ENCODE measurements at regions not wholly inside any gene's neighbourhood (a gene's known extent, or its start where the extent isn't known, plus 50 kb on each side); places are given as distances from the start of the nearest gene placed in this dataset.

DNA sequence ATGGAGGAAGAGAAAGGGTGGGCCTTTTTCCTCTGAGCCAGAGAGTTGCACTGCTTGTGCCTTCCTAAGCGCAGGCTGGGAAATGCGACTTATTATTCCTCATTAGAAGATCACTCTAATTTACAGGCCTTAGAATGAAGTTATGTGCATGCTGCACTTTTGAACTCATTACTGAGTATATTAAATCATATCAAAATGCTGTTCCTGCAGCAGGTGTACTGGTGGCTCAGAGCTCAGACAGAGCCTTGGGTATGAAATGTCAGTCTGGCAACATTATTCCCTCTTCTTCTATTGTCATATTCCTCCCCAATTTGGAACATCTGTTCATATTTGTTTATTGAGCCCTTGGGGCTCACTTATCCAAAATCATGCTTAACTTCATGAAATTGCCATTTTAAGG is 85.5 kb downstream of the ADCYAP1 start:
- H3K27me3 ChIP-seq (ENCODE audit: control insufficient read depth in 2 of 2, insufficient read depth in 1 of 2, low read length in 1 of 2), result no peaks in the 10 kb centered on the region
- 93% methylated on average over 2 of the region's 2 CpGs for WGBS
- no peaks in the 10 kb centered on the region for H3K36me3 ChIP-seq (ENCODE audit: control insufficient read depth in 2 of 2, insufficient read depth in 2 of 2, low read length in 1 of 2)
- H3K4me3 ChIP-seq (ENCODE audit: low read length in 2 of 2), result no peak overlapping the region
- H3K4me1 ChIP-seq (ENCODE audit: control insufficient read depth in 2 of 2, insufficient read depth in 2 of 2, low read length in 2 of 2), result no peaks in the 10 kb centered on the region
- H3K27ac ChIP-seq (ENCODE audit: low read depth in 1 of 2, low read length in 1 of 2), result no peak overlapping the region
- DNase-seq (ENCODE audit: low read depth in 6 of 9, low spot score in 9 of 9), result no peak
- H3K9me3 ChIP-seq (ENCODE audit: control insufficient read depth in 2 of 2, insufficient read depth in 1 of 2, low read length in 1 of 2), result no peaks in the 10 kb centered on the region

GRCh38 chr18:991441-991840 is 86.8 kb downstream of the ADCYAP1 start:
- WGBS, result 85% methylated on average over 2 of the region's 2 CpGs
- H3K27ac ChIP-seq (ENCODE audit: low read depth in 1 of 2, low read length in 1 of 2), result no peak overlapping the region
- no peak overlapping the region for H3K4me3 ChIP-seq (ENCODE audit: low read length in 2 of 2)
- H3K9me3 ChIP-seq (ENCODE audit: control insufficient read depth in 2 of 2, insufficient read depth in 1 of 2, low read length in 1 of 2), result no peaks in the 10 kb centered on the region
- DNase-seq (ENCODE audit: low read depth in 6 of 9, low spot score in 9 of 9), result no peak
- H3K36me3 ChIP-seq (ENCODE audit: control insufficient read depth in 2 of 2, insufficient read depth in 2 of 2, low read length in 1 of 2), result no peaks in the 10 kb centered on the region
- no peaks in the 10 kb centered on the region for H3K27me3 ChIP-seq (ENCODE audit: control insufficient read depth in 2 of 2, insufficient read depth in 1 of 2, low read length in 1 of 2)
- H3K4me1 ChIP-seq (ENCODE audit: control insufficient read depth in 2 of 2, insufficient read depth in 2 of 2, low read length in 2 of 2), result no peaks in the 10 kb centered on the region

GRCh38 chr18:993560-993959 is 88.9 kb downstream of the ADCYAP1 start:
- WGBS, result 86% methylated on average over 3 of the region's 3 CpGs
- Histone ChIP-seq H3K36me3 (ENCODE audit: control insufficient read depth in 2 of 2, insufficient read depth in 2 of 2, low read length in 1 of 2) (no peaks in the 10 kb centered on the region), H3K4me1 (ENCODE audit: control insufficient read depth in 2 of 2, insufficient read depth in 2 of 2, low read length in 2 of 2) (no peaks in the 10 kb centered on the region), H3K9me3 (ENCODE audit: control insufficient read depth in 2 of 2, insufficient read depth in 1 of 2, low read length in 1 of 2) (no peaks in the 10 kb centered on the region), H3K4me3 (ENCODE audit: low read length in 2 of 2) (no peak overlapping the region), H3K27me3 (ENCODE audit: control insufficient read depth in 2 of 2, insufficient read depth in 1 of 2, low read length in 1 of 2) (no peaks in the 10 kb centered on the region), H3K27ac (ENCODE audit: low read depth in 1 of 2, low read length in 1 of 2) (no peak overlapping the region)
- DNase-seq (ENCODE audit: low read depth in 6 of 9, low spot score in 9 of 9), result no peak

DNA sequence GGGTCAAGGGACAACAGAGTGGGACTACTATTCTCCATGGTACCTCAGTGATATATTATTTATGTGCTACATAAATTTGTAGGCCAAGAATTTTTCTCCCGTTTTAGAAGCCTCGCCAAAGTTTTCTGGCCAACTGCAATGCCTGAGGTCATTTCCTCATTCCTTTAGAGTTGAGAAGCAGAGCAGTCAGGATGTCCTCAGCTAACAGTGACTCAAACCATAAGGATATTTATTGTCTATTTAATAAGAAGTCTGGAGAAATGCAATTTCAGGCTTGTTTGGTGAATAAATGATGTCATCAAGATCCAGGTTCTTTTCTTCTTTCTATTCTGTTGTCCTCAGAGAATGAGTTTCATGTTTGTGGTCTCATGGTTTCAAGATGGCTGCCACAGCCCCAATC is 91.0 kb downstream of the ADCYAP1 start:
- Histone ChIP-seq H3K4me1 (ENCODE audit: control insufficient read depth in 2 of 2, insufficient read depth in 2 of 2, low read length in 2 of 2) (no peaks in the 10 kb centered on the region), H3K27me3 (ENCODE audit: control insufficient read depth in 2 of 2, insufficient read depth in 1 of 2, low read length in 1 of 2) (no peaks in the 10 kb centered on the region), H3K27ac (ENCODE audit: low read depth in 1 of 2, low read length in 1 of 2) (no peak overlapping the region), H3K36me3 (ENCODE audit: control insufficient read depth in 2 of 2, insufficient read depth in 2 of 2, low read length in 1 of 2) (no peaks in the 10 kb centered on the region), H3K9me3 (ENCODE audit: control insufficient read depth in 2 of 2, insufficient read depth in 1 of 2, low read length in 1 of 2) (no peaks in the 10 kb centered on the region), H3K4me3 (ENCODE audit: low read length in 2 of 2) (no peak overlapping the region)
- no peak for DNase-seq (ENCODE audit: low read depth in 6 of 9, low spot score in 9 of 9)
- WGBS, result 96% methylated on average over 2 of the region's 2 CpGs

- Histone ChIP-seq H3K4me3 (ENCODE audit: low read length in 2 of 2) (no peak overlapping the region), H3K9me3 (ENCODE audit: control insufficient read depth in 2 of 2, insufficient read depth in 1 of 2, low read length in 1 of 2) (no peaks in the 10 kb centered on the region), H3K4me1 (ENCODE audit: control insufficient read depth in 2 of 2, insufficient read depth in 2 of 2, low read length in 2 of 2) (no peaks in the 10 kb centered on the region), H3K36me3 (ENCODE audit: control insufficient read depth in 2 of 2, insufficient read depth in 2 of 2, low read length in 1 of 2) (no peaks in the 10 kb centered on the region), H3K27ac (ENCODE audit: low read depth in 1 of 2, low read length in 1 of 2) (no peak overlapping the region), H3K27me3 (ENCODE audit: control insufficient read depth in 2 of 2, insufficient read depth in 1 of 2, low read length in 1 of 2) (no peaks in the 10 kb centered on the region)
- 97% methylated on average over 1 of the region's 1 CpG for WGBS
- no peak for DNase-seq (ENCODE audit: low read depth in 6 of 9, low spot score in 9 of 9)
Observed at GRCh38 chr18:997499-997898, 92.8 kb downstream of the ADCYAP1 start.

GRCh38 chr18:998936-999335 is 94.3 kb downstream of the ADCYAP1 start:
- Histone ChIP-seq H3K4me1 (ENCODE audit: control insufficient read depth in 2 of 2, insufficient read depth in 2 of 2, low read length in 2 of 2) (no peaks in the 10 kb centered on the region), H3K36me3 (ENCODE audit: control insufficient read depth in 2 of 2, insufficient read depth in 2 of 2, low read length in 1 of 2) (no peaks in the 10 kb centered on the region), H3K9me3 (ENCODE audit: control insufficient read depth in 2 of 2, insufficient read depth in 1 of 2, low read length in 1 of 2) (no peaks in the 10 kb centered on the region), H3K27me3 (ENCODE audit: control insufficient read depth in 2 of 2, insufficient read depth in 1 of 2, low read length in 1 of 2) (no peaks in the 10 kb centered on the region), H3K27ac (ENCODE audit: low read depth in 1 of 2, low read length in 1 of 2) (no peak overlapping the region), H3K4me3 (ENCODE audit: low read length in 2 of 2) (no peak overlapping the region)
- no peak for DNase-seq (ENCODE audit: low read depth in 6 of 9, low spot score in 9 of 9)
- 83% methylated on average over 5 of the region's 5 CpGs for WGBS

DNA sequence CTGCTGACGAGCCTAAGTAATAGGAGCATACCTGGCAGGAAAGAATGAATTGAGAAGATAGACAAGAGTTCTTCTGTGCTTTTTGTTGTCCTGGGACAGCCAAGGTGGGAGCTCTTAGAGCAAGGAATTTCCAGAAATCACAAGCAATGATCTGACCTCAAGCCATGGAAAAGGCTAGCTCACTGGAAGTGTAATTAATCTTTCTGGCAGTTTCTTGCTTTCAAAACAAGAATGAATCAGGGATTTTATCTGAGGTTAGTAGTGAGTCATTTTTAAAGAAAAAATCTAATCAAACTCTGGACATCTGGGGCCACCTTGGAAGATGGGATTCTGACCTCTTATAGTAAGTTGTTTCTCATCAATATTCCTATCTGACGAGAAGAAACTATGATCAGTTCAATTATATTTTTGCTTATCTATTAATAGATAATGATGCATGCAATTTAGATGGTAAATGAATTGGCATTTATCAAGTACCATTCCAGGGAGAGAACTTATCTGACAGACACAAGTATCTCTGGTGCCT is 98.0 kb downstream of the ADCYAP1 start:
- WGBS, result 72% methylated on average over 2 of the region's 2 CpGs
- no peak overlapping the region for H3K27ac ChIP-seq (ENCODE audit: low read depth in 1 of 2, low read length in 1 of 2)
- H3K36me3 ChIP-seq (ENCODE audit: control insufficient read depth in 2 of 2, insufficient read depth in 2 of 2, low read length in 1 of 2), result no peaks in the 10 kb centered on the region
- H3K4me1 ChIP-seq (ENCODE audit: control insufficient read depth in 2 of 2, insufficient read depth in 2 of 2, low read length in 2 of 2), result no peaks in the 10 kb centered on the region
- no peak for DNase-seq (ENCODE audit: low read depth in 6 of 9, low spot score in 9 of 9)
- no peaks in the 10 kb centered on the region for H3K27me3 ChIP-seq (ENCODE audit: control insufficient read depth in 2 of 2, insufficient read depth in 1 of 2, low read length in 1 of 2)
- no peaks in the 10 kb centered on the region for H3K9me3 ChIP-seq (ENCODE audit: control insufficient read depth in 2 of 2, insufficient read depth in 1 of 2, low read length in 1 of 2)
- H3K4me3 ChIP-seq (ENCODE audit: low read length in 2 of 2), result no peak overlapping the region

- Histone ChIP-seq H3K4me3 (ENCODE audit: low read length in 2 of 2) (no peak overlapping the region), H3K9me3 (ENCODE audit: control insufficient read depth in 2 of 2, insufficient read depth in 1 of 2, low read length in 1 of 2) (no peaks in the 10 kb centered on the region), H3K4me1 (ENCODE audit: control insufficient read depth in 2 of 2, insufficient read depth in 2 of 2, low read length in 2 of 2) (no peaks in the 10 kb centered on the region), H3K27me3 (ENCODE audit: control insufficient read depth in 2 of 2, insufficient read depth in 1 of 2, low read length in 1 of 2) (no peaks in the 10 kb centered on the region), H3K27ac (ENCODE audit: low read depth in 1 of 2, low read length in 1 of 2) (no peak overlapping the region), H3K36me3 (ENCODE audit: control insufficient read depth in 2 of 2, insufficient read depth in 2 of 2, low read length in 1 of 2) (no peaks in the 10 kb centered on the region)
- 98% methylated on average over 1 of the region's 1 CpG for WGBS
- DNase-seq (ENCODE audit: low read depth in 6 of 9, low spot score in 9 of 9), result no peak
Observed at GRCh38 chr18:1003499-1003898, 98.8 kb downstream of the ADCYAP1 start.

GRCh38 chr18:1006304-1006703 is 101.6 kb downstream of the ADCYAP1 start:
- Histone ChIP-seq H3K4me1 (ENCODE audit: control insufficient read depth in 2 of 2, insufficient read depth in 2 of 2, low read length in 2 of 2) (no peaks in the 10 kb centered on the region), H3K27ac (ENCODE audit: low read depth in 1 of 2, low read length in 1 of 2) (no peak overlapping the region), H3K36me3 (ENCODE audit: control insufficient read depth in 2 of 2, insufficient read depth in 2 of 2, low read length in 1 of 2) (no peaks in the 10 kb centered on the region), H3K4me3 (ENCODE audit: low read length in 2 of 2) (no peak overlapping the region), H3K27me3 (ENCODE audit: control insufficient read depth in 2 of 2, insufficient read depth in 1 of 2, low read length in 1 of 2) (no peaks in the 10 kb centered on the region), H3K9me3 (ENCODE audit: control insufficient read depth in 2 of 2, insufficient read depth in 1 of 2, low read length in 1 of 2) (no peaks in the 10 kb centered on the region)
- DNase-seq (ENCODE audit: low read depth in 6 of 9, low spot score in 9 of 9), result no peak
- WGBS, result 80% methylated on average over 3 of the region's 3 CpGs

DNA sequence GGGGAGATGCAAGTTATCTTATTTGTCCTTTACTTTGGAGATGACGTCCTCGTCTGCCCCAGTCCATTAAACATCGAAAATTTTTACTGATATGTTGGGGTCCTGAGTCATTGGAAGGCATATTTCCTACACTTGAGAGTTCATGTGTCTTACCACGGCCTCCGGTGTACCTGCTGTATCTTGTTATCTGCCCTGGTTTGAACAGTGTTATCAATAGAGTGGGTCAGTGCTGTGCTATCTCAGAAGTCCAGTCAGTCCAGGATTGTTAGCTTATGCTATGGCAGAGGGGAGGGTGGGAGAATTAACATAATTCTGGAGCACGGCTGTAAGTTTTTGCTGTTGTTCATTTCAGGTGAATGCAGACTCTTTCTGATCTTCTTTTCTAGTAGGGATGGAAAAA is 102.3 kb downstream of the ADCYAP1 start:
- WGBS, result 95% methylated on average over 6 of the region's 6 CpGs
- Histone ChIP-seq H3K27me3 (ENCODE audit: control insufficient read depth in 2 of 2, insufficient read depth in 1 of 2, low read length in 1 of 2) (no peaks in the 10 kb centered on the region), H3K27ac (ENCODE audit: low read depth in 1 of 2, low read length in 1 of 2) (no peak overlapping the region), H3K9me3 (ENCODE audit: control insufficient read depth in 2 of 2, insufficient read depth in 1 of 2, low read length in 1 of 2) (no peaks in the 10 kb centered on the region), H3K4me1 (ENCODE audit: control insufficient read depth in 2 of 2, insufficient read depth in 2 of 2, low read length in 2 of 2) (no peaks in the 10 kb centered on the region), H3K4me3 (ENCODE audit: low read length in 2 of 2) (no peak overlapping the region), H3K36me3 (ENCODE audit: control insufficient read depth in 2 of 2, insufficient read depth in 2 of 2, low read length in 1 of 2) (no peaks in the 10 kb centered on the region)
- no peak for DNase-seq (ENCODE audit: low read depth in 6 of 9, low spot score in 9 of 9)
